Bronchial epithelial cell (primary cell): ENCODE measurements at regions not wholly inside any gene's neighbourhood (a gene's known extent, or its start where the extent isn't known, plus 50 kb on each side); places are given as distances from the start of the nearest gene placed in this dataset.

Source experiments
- DNase-seq: peaks from one replicate; pipeline ENCODE4 v3.0.0-alpha.2; 2010; ENCODE audit warnings: low read depth
- FAIRE-seq: peaks from 2 replicates; lab custom pipeline; 2011; peaks lifted over from hg19 to GRCh38; lab: Jason Lieb, UNC
- H3K27me3 ChIP-seq: 2 replicates; pipeline ENCODE4 v1.5.1; 2011; ENCODE audit warnings: low read length; ENCODE audit not compliant: control insufficient read depth, insufficient read depth
- H3K36me3 ChIP-seq: 2 replicates; pipeline ENCODE4 v1.5.1; 2011; ENCODE audit warnings: low read length; ENCODE audit not compliant: control insufficient read depth, insufficient read depth
- H3K4me3 ChIP-seq: 2 replicates; pipeline ENCODE4 v1.5.1; 2011; ENCODE audit warnings: mild to moderate bottlenecking, low read depth, low read length, control low read depth
- CTCF ChIP-seq: IDR thresholded peaks from 2 replicates; pipeline ENCODE4 v1.5.1; 2011; ENCODE audit warnings: mild to moderate bottlenecking, moderate library complexity, low read length, control low read depth, inconsistent platforms; ENCODE audit not compliant: insufficient read depth, severe bottlenecking

- Histone ChIP-seq H3K4me3 (no peak overlapping the region), H3K36me3 (no peaks in the 10 kb centered on the region), H3K27me3 (no peaks in the 10 kb centered on the region)
- TF ChIP-seq CTCF = no peak
- DNase-seq (no peak), FAIRE-seq (no peak)
Measured at GRCh38 chr9:95635986-95636671, 119.4 kb upstream of the PTCH1 start.

GRCh38 chr9:95634536-95634935 is 117.8 kb upstream of the PTCH1 start:
- H3K4me3 ChIP-seq = no peak overlapping the region
- peak; percentile 13 for FAIRE-seq
- no peaks in the 10 kb centered on the region for H3K27me3 ChIP-seq
- DNase-seq = no peak
- no peak for TF ChIP-seq CTCF
- H3K36me3 ChIP-seq = no peaks in the 10 kb centered on the region

- no peak for TF ChIP-seq CTCF
- Histone ChIP-seq H3K36me3 (no peaks in the 10 kb centered on the region), H3K27me3 (no peaks in the 10 kb centered on the region), H3K4me3 (no peak overlapping the region)
- no peak for DNase-seq
- FAIRE-seq = no peak
Measured at GRCh38 chr9:95634114-95634513, 117.3 kb upstream of the PTCH1 start.

- no peak for TF ChIP-seq CTCF
- Histone ChIP-seq H3K27me3 (no peaks in the 10 kb centered on the region), H3K4me3 (no peak overlapping the region), H3K36me3 (no peaks in the 10 kb centered on the region)
- DNase-seq (no peak), FAIRE-seq (no peak)
Measured at GRCh38 chr9:95629585-95629984, 112.8 kb upstream of the PTCH1 start.

GRCh38 chr9:95627802-95628201 is 111.0 kb upstream of the PTCH1 start:
- peak; percentile 7 for DNase-seq
- TF ChIP-seq CTCF = no peak
- no peaks in the 10 kb centered on the region for H3K36me3 ChIP-seq
- FAIRE-seq = no peak
- H3K4me3 ChIP-seq = no peak overlapping the region
- H3K27me3 ChIP-seq = no peaks in the 10 kb centered on the region
